Bronchial epithelial cell (primary cell): ENCODE measurements at regions not wholly inside any gene's neighbourhood (a gene's known extent, or its start where the extent isn't known, plus 50 kb on each side); places are given as distances from the start of the nearest gene placed in this dataset.
"Not testable (repeated sequence)": the region's sequence is repeated elsewhere in the genome, so short reads cannot be mapped to it uniquely, and the experiment has no call there.

Source experiments
- DNase-seq: peaks from one replicate; pipeline ENCODE4 v3.0.0-alpha.2; 2010; ENCODE audit warnings: low read depth
- FAIRE-seq: peaks from 2 replicates; lab custom pipeline; 2011; peaks lifted over from hg19 to GRCh38; lab: Jason Lieb, UNC
- H3K27me3 ChIP-seq: 2 replicates; pipeline ENCODE4 v1.5.1; 2011; ENCODE audit warnings: low read length; ENCODE audit not compliant: control insufficient read depth, insufficient read depth
- H3K36me3 ChIP-seq: 2 replicates; pipeline ENCODE4 v1.5.1; 2011; ENCODE audit warnings: low read length; ENCODE audit not compliant: control insufficient read depth, insufficient read depth
- H3K4me3 ChIP-seq: 2 replicates; pipeline ENCODE4 v1.5.1; 2011; ENCODE audit warnings: mild to moderate bottlenecking, low read depth, low read length, control low read depth
- TF ChIP-seq, protein P1 (sequence below): IDR thresholded peaks from 2 replicates; pipeline ENCODE4 v1.5.1; 2011; ENCODE audit warnings: mild to moderate bottlenecking, moderate library complexity, low read length, control low read depth, inconsistent platforms; ENCODE audit not compliant: insufficient read depth, severe bottlenecking

DNA sequence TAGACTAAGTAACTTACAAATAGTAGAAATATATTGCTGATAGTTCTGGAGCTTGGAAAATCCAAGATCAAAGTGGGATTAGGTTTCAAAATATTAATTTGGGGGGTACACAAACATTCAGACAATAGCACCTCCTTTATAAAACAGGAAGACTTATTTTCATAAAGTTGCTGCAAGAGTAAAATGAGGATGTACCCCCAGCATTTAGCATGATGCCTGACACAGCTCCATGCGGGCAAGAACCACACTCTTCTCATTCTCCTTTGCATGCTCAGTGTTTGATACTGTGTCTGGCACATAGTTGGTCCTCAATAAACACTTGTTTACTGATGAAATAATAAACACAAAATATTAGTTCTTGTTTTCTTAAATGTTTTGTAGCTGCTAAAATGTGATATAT is 332.9 kb downstream of the TFAP2A start:
- FAIRE-seq (no peak), DNase-seq (no peak)
- no peaks in the 10 kb centered on the region for H3K27me3 ChIP-seq
- TF ChIP-seq, protein P1, sequence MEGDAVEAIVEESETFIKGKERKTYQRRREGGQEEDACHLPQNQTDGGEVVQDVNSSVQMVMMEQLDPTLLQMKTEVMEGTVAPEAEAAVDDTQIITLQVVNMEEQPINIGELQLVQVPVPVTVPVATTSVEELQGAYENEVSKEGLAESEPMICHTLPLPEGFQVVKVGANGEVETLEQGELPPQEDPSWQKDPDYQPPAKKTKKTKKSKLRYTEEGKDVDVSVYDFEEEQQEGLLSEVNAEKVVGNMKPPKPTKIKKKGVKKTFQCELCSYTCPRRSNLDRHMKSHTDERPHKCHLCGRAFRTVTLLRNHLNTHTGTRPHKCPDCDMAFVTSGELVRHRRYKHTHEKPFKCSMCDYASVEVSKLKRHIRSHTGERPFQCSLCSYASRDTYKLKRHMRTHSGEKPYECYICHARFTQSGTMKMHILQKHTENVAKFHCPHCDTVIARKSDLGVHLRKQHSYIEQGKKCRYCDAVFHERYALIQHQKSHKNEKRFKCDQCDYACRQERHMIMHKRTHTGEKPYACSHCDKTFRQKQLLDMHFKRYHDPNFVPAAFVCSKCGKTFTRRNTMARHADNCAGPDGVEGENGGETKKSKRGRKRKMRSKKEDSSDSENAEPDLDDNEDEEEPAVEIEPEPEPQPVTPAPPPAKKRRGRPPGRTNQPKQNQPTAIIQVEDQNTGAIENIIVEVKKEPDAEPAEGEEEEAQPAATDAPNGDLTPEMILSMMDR: no peak
- no peak overlapping the region for H3K4me3 ChIP-seq
- H3K36me3 ChIP-seq: no peaks in the 10 kb centered on the region

DNA sequence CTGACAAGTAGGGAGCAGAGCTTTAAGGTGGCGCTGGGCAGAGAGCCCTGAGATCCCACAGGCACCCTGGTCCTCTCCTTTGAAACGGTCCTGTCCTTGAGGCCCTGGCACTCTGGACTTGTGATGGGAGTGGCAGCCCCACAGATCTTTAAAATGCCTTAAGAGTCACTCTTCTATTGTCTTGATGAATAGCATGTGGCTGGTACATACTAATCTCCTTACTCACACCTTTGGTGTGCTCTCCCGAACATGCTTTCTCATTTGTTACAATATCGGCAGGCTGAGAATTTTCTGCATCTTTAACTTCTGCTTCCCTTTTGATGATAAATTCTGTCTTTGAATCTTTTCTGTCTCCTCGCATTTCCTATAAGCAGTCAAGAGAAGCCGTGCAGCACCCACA is 333.8 kb downstream of the TFAP2A start:
- Histone ChIP-seq H3K27me3 (no peaks in the 10 kb centered on the region), H3K36me3 (no peaks in the 10 kb centered on the region), H3K4me3 (no peak overlapping the region)
- TF ChIP-seq, protein P1: no peak
- no peak for FAIRE-seq
- peak; percentile 57 for DNase-seq

DNA sequence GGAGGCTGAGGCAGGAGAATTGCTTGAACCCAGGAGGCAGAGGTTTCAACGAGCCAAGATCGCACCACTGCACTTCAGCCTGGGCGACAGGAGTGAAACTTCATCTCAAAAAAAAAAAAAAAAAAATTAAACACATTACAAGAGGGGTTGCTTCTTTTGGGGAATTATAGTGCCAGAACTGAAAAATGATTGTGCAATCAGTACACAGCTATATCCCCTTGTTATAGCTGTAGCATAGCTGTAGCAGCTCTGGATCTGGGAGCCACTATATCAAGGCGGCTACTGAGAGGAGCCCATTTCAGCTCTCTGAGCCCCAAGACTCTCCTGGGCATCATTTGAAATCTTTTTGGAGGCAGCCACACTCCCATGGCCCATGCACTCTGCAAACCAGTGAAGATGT is 334.3 kb downstream of the TFAP2A start:
- Histone ChIP-seq H3K27me3 (no peaks in the 10 kb centered on the region), H3K36me3 (no peaks in the 10 kb centered on the region), H3K4me3 (no peak overlapping the region)
- DNase-seq: no peak
- no peak for FAIRE-seq
- TF ChIP-seq, protein P1: no peak

DNA sequence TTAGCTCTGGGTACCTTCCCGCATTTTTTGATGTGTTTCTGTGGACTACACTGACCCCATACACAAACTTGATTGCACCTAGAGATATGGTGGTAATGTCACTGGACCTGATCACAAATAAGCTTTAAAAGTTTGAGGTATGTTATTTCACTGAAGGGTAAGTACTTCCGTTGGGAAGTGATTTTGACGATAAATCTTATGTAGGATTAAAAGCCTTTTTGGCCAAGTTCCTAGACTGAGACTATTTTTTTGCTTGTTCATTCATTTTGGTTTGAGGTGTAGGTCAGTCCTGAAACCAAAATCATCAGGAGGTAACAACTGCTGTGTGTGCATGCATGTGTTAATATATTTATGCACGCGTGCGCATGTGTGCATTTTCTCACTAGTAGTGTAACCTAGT is 336.3 kb downstream of the TFAP2A start:
- DNase-seq (no peak), FAIRE-seq (no peak)
- H3K36me3 ChIP-seq: no peaks in the 10 kb centered on the region
- H3K4me3 ChIP-seq: no peak overlapping the region
- no peaks in the 10 kb centered on the region for H3K27me3 ChIP-seq
- TF ChIP-seq, protein P1: no peak

DNA sequence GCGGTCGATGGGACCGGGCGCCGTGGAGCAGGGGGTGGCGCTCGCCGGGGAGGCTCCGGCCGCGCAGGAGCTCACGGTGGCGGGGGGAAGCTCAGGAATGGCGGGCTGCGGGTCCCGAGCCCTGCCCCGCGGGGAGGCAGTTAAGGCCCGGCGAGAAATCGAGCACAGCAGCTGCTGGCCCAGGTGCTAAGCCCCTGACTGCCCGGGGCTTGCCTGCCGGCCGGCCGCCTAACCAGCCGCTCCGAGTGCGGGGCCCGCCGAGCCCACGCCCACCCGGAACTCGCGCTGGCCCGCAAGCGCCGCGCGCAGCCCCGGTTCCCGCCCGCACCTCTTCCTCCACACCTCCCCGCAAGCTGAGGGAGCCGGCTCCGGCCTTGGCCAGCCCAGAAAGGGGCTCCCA is 340.1 kb downstream of the TFAP2A start:
- H3K36me3 ChIP-seq, FAIRE-seq, H3K27me3 ChIP-seq, DNase-seq, H3K4me3 ChIP-seq: not testable (repeated sequence)

DNA sequence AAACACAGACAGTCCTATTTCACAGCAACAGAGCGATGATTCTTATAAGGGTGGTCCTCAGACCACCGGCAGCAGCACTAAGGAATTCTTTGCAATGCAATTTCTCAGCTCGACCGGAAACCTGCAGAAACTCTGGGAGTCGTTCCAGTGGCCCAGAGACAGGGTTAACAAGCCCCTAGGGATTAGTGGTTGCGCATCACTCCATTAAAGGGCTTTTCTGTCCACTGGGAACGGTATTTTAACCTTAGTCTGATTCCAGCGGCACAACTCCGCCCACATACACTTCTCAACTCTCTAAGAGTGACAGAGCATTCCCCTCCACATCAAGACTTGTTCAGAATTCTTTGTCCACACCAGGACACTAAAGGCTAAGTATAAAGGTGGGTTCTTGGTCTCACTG is 341.5 kb downstream of the TFAP2A start:
- FAIRE-seq (no peak), DNase-seq (no peak)
- no peak overlapping the region for H3K4me3 ChIP-seq

More for the DNA sequence above, 341.5 kb downstream of the TFAP2A start:
- Histone ChIP-seq H3K36me3 (no peaks in the 10 kb centered on the region), H3K27me3 (no peaks in the 10 kb centered on the region)
- TF ChIP-seq, protein P1: no peak
